Right ventricle myocardium superior (tissue), 1 donor: ENCODE measurements at regions not wholly inside any gene's neighbourhood (a gene's known extent, or its start where the extent isn't known, plus 50 kb on each side); places are given as distances from the start of the nearest gene placed in this dataset.
"Not testable (repeated sequence)": the region's sequence is repeated elsewhere in the genome, so short reads cannot be mapped to it uniquely, and the experiment has no call there.

Source experiments
- ATAC-seq: fragments of 200-7000 bp; cut with Tn5 transposase; one replicate; pipeline ENCODE4 v1.9.1; 2020; ENCODE audit warnings: mild to moderate bottlenecking; ENCODE audit not compliant: poor library complexity
- DNase-seq: peaks from one replicate; pipeline ENCODE4 v3.0.0-alpha.2; 2020
- intact Hi-C: fragments of 100-400 bp; cut with DNase I; formaldehyde crosslinking; loops from one replicate; pipeline ENCODE4 v1.11.2; 2022
- donor health status: DM: no; HTN: yes; CAD: no; lungs with severe emphysema.

- no peak for ATAC-seq
- intact Hi-C loops = no loop called here
Observed at GRCh38 chr14:40374221-40374620, 942.0 kb upstream of the FBXO33 start.

GRCh38 chr14:40371011-40371410 is 938.8 kb upstream of the FBXO33 start:
- intact Hi-C loops = no loop called here
- ATAC-seq = no peak
- DNase-seq = no peak

More at GRCh38 chr14:40374221-40374620, 942.0 kb upstream of the FBXO33 start:
- peak; percentile 29 for DNase-seq

- intact Hi-C loops = no loop called here
- DNase-seq (no peak), ATAC-seq (no peak)
Observed at GRCh38 chr14:40368314-40368713, 936.1 kb upstream of the FBXO33 start.

DNA sequence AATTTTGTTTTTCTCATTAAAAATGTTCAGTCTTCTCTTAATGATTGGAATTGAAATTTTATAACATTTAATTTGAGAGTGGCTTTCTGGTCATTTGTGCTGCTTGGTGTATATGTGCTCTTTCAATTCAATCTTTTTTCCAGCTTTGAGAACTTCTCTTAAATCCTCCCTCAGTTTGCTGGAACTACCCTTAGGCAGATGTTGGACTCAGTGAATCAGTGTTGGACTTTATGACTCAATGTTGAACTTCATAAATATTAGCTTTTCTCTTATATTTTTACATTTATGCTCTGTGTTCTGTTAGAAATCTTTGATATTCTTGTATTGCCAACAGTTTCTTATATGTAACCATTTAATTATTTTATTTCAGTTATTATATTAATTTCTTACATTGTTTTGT is 935.5 kb upstream of the FBXO33 start:
- intact Hi-C loops = no loop called here
- ATAC-seq (no peak), DNase-seq (no peak)

- intact Hi-C loops = no loop called here
- DNase-seq (no peak), ATAC-seq (no peak)
Observed at GRCh38 chr14:40365305-40365704, 933.1 kb upstream of the FBXO33 start.

DNA sequence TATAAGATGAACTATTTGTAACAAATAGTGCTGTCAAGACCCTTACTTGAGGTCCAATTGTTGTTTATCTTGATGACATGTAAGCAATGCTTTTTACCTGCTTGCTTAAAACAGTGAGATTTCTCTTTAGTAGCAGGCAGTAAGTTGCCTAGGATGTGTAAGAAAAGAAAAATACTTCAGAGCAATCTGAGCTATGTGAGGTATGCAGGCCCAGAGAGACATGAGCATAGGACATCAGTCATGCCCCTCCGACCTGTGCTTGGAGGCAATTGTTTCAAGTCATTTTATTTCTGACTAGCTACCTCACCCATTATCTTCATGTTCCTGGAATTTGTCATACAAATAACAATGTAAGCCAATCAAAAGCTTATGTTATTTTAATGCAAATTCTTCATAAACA is 930.6 kb upstream of the FBXO33 start:
- ATAC-seq = no peak
- DNase-seq = no peak
- intact Hi-C loops = no loop called here

DNA sequence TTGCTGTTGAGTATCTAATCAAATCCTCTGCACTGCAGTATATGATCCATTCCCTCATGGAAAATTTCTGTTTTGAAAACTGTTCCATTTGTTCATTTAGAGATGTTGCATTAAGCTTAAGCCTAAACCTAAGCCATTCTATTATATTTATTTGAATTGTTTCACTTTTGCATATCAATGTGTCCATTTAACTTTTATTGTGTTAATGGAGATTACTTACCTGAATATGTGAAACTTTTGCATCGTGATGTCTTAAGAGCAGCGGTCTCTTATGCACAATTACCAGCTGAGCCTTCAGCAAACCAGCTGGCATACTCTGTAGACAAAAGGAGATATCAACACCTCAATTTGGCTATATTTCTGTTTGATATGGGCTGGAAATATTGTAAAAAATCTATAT is 922.5 kb upstream of the FBXO33 start:
- intact Hi-C loops = no loop called here
- DNase-seq (no peak), ATAC-seq (no peak)

DNA sequence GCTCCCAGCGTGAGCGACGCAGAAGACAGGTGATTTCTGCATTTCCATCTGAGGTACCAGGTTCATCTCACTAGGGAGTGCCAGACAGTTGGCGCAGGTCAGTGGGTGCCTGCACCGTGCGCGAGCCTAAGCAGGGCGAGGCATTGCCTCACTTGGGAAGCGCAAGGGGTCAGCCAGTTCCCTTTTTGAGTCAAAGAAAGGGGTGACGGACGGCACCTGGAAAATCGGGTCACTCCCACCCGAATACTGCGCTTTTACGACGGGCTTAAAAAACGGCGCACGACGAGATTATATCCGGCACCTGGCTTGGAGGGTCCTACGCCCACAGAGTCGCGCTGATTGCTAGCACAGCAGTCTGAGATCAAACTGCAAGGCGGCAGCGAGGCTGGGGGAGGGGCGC is 915.9 kb upstream of the FBXO33 start:
- ATAC-seq, DNase-seq, intact Hi-C loops: not testable (repeated sequence)

DNA sequence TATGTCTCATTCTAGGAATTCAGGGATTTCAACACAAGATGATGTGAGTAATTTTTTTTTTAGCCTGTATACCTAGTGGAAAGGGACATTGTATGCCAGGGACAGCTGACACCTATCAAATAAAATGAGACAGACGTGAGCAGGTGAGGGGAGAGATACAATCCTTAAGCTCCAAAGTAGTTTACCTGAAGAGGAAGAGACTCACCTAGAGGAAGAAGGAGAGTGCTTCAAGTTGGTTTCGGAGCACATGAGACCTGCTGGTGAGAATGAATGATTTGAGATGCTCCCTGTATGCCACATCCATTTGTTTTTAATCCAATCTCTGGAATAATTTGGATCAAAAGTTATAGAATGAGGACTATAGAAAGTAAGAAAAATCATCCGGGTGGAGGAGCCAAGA is 915.4 kb upstream of the FBXO33 start:
- DNase-seq = no peak
- intact Hi-C loops = no loop called here
- no peak for ATAC-seq

DNA sequence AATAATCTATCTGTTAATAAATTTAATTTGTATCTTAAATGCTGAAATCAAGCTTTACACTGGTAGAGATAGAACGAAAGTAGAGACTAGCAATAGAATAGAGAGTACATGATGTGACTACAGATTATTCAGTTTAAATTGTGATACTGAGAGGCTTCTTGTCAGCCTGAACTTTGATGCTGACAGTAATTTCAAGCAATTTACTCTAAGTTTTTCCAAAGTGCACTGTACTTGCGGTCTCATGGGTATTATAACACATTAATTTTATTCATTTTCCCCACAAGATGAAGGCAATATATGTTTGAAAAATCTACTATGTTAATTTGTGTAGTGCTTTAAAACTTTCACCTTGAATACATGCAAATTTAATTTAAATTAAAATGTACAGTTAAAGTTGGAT is 914.0 kb upstream of the FBXO33 start:
- no peak for ATAC-seq

GRCh38 chr14:40345334-40345733 is 913.1 kb upstream of the FBXO33 start:
- DNase-seq = no peak
- intact Hi-C loops = no loop called here
- ATAC-seq = no peak

More for the DNA sequence above, 914.0 kb upstream of the FBXO33 start:
- intact Hi-C loops = no loop called here
- DNase-seq = no peak

DNA sequence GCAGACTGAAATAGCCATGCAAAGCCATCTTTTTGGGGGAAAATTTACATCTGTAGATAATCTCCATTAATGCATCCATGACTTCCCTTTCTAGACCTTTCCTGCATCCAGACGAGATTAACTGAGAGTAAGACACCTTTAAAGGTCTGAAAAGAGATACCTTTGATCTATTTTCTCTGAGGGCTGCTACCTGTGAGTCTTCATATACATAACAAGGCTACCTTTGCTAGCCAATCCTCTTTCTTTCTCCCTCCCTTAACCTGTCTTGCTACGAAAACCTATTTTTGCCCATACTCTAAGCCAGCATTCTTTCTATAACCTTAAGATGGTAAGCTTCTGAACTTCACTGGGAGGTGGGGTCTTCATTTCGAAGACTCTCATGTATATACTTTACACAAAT is 908.5 kb upstream of the FBXO33 start:
- no peak for ATAC-seq
- intact Hi-C loops = no loop called here
- DNase-seq = no peak

GRCh38 chr14:40336846-40337245 is 904.6 kb upstream of the FBXO33 start:
- intact Hi-C loops = no loop called here
- DNase-seq (no peak), ATAC-seq (no peak)

DNA sequence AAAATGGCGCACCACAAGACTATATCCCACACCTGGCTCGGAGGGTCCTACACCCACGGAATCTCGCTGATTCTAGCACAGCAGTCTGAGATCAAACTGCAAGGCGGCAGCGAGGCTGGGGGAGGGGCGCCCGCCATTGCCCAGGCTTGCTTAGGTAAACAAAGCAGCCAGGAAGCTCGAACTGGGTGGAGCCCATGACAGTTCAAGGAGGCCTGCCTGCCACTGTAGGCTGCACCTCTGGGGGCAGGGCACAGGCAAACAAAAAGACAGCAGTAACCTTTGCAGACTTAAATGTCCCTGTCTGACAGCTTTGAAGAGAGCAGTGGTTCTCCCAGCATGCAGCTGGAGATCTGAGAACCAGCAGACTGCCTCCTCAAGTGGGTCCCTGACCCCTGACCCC is 894.3 kb upstream of the FBXO33 start:
- intact Hi-C loops, DNase-seq, ATAC-seq: not testable (repeated sequence)

DNA sequence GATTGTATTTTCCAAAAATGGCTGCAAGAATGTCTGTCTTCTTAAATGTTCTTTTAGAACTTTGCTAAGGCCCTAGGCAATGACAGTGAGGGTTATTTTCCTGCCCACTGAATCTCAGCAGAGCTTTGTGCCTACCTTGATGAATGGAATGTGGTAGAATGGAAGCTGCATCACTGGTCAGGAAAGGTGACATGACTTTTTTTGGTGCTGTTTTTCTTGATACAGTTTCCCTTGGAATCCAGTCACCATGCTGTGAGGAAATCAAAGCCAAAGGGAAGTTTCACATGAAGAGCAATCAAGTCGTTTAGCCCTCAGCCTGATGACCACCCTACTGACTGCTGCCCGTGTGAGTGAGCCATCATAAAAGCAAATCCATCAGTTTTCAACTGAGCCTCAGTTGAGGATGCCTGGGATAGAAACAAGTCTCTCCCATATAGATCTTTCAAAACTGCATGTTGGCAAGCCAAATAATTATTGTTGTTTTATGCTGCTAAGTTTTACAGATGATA is 886.0 kb upstream of the FBXO33 start:
- intact Hi-C loops = no loop called here
- ATAC-seq (no peak), DNase-seq (no peak)

DNA sequence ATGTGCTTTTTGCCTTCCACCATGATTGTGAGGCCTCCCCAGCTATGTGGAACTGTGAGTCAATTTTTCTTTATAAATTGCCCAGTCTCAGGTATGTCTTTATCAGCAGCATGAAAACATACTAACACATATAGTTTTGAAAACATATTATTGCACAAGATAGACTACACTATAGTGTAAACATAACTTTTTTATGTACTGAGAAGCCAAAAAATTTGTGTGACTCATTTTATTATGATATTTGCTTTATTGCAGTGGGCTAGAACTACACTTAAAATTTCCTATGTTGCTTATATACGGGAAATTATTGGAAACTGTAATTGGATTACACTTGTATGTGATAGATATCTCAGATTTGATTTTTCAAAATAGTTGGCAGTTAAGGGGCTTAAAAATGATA is 885.5 kb upstream of the FBXO33 start:
- ATAC-seq = no peak
- intact Hi-C loops = no loop called here
- no peak for DNase-seq

GRCh38 chr14:40312296-40312695 is 880.1 kb upstream of the FBXO33 start:
- no peak for DNase-seq
- ATAC-seq = no peak
- intact Hi-C loops = no loop called here

DNA sequence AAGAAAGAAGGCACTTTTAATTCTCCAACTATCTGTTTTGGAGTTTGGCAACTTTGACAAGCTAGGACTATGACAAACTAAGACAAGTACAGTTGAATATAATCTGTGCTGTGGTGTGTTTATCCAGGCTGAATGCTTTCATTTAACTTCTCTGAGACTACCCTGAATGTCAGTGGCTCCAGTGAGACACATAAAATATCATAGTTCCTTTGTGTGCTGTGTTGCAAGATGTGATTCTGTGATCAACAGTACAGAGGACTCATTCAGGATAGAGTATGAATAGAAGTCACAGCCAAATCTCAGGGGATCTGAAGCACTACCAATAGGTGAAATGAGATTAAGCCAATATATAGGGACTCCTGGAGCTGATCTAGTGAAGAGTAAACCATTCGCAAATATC is 876.9 kb upstream of the FBXO33 start:
- DNase-seq (no peak), ATAC-seq (no peak)
- intact Hi-C loops = no loop called here

DNA sequence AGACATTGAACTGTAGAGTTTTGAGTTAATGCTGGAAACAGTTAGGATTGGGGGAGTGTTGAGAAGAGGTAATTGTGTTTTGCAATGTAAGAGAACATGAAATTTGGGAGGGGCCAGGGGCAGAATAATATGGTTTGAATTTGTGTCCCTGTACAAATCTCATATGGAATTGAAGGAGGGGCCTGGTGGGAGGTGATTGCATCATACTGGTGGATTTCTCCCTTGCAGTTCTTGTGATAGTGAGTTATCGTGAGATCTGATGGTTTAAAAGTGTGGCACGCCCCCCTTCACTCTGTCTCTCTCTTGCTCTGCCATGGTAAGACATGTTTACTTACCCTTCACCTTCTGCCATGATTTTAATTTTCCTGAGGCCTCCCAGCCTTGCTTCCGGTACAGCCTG is 876.0 kb upstream of the FBXO33 start:
- DNase-seq (no peak), ATAC-seq (no peak)
- intact Hi-C loops = no loop called here

GRCh38 chr14:40296821-40297220 is 864.6 kb upstream of the FBXO33 start:
- intact Hi-C loops = no loop called here
- DNase-seq = no peak
- ATAC-seq = no peak

- ATAC-seq (no peak), DNase-seq (no peak)
- intact Hi-C loops = no loop called here
Observed at GRCh38 chr14:40292664-40293063, 860.4 kb upstream of the FBXO33 start.

- no peak for ATAC-seq
- DNase-seq = no peak
- intact Hi-C loops = no loop called here
Observed at GRCh38 chr14:40282196-40282595, 850.0 kb upstream of the FBXO33 start.
